Activated CD4-positive, alpha-beta T cell treated with anti-CD3 and anti-CD28 coated beads, Interleukin-2, Interleukin-6, amounts not matched to agents 100 ng/mL and 50 ng/mL, durations not matched to agents 16 hours and 8 hours (primary cell): ENCODE measurements at regions not wholly inside any gene's neighbourhood (a gene's known extent, or its start where the extent isn't known, plus 50 kb on each side); places are given as distances from the start of the nearest gene placed in this dataset.
A peak's percentile ranks its signal among the peaks of the same experiment; 100 is the strongest.

Experiments
- DNase-seq: peaks from one replicate; pipeline ENCODE4 v3.0.0-alpha.2; 2020

- DNase-seq: peak; percentile 85
Measured at GRCh38 chr20:37643400-37643799, 50.4 kb upstream of the CTNNBL1 start.

- DNase-seq: no peak
Measured at GRCh38 chr20:37642246-37642645, 51.6 kb upstream of the CTNNBL1 start.

GRCh38 chr20:37640600-37641561 is 52.9 kb upstream of the CTNNBL1 start:
- no peak for DNase-seq

- DNase-seq: no peak
Measured at GRCh38 chr20:37638527-37638926, 55.3 kb upstream of the CTNNBL1 start.

- DNase-seq: no peak
Measured at GRCh38 chr20:37636977-37637376, 56.9 kb upstream of the CTNNBL1 start.

GRCh38 chr20:37636212-37636975 is 57.4 kb upstream of the CTNNBL1 start:
- no peak for DNase-seq

GRCh38 chr20:37630993-37631392 is 62.8 kb upstream of the CTNNBL1 start:
- no peak for DNase-seq

GRCh38 chr20:37630166-37630565 is 63.7 kb upstream of the CTNNBL1 start:
- DNase-seq: no peak

GRCh38 chr20:37627767-37628130 is 66.1 kb upstream of the CTNNBL1 start:
- no peak for DNase-seq

GRCh38 chr20:37627060-37627766 is 66.6 kb upstream of the CTNNBL1 start:
- DNase-seq: peak; percentile 40

- DNase-seq: no peak
Measured at GRCh38 chr20:37624963-37625362, 68.9 kb upstream of the CTNNBL1 start.

GRCh38 chr20:37622728-37623127 is 71.1 kb upstream of the CTNNBL1 start:
- DNase-seq: no peak

- DNase-seq: no peak
Measured at GRCh38 chr20:37619496-37619895, 74.3 kb upstream of the CTNNBL1 start.

GRCh38 chr20:37616110-37616425 is 77.8 kb upstream of the CTNNBL1 start:
- no peak for DNase-seq

GRCh38 chr20:37615340-37616109 is 78.3 kb upstream of the CTNNBL1 start:
- DNase-seq: peak; percentile 81

GRCh38 chr20:37611852-37612251 is 82.0 kb upstream of the CTNNBL1 start:
- DNase-seq: no peak

GRCh38 chr20:37611346-37611745 is 82.5 kb upstream of the CTNNBL1 start:
- DNase-seq: no peak

GRCh38 chr20:37610203-37610798 is 82.6 kb upstream of the BLCAP start:
- no peak for DNase-seq

GRCh38 chr20:37602634-37603033 is 75.0 kb upstream of the BLCAP start:
- no peak for DNase-seq

- no peak for DNase-seq
Measured at GRCh38 chr20:37600486-37600885, 72.8 kb upstream of the BLCAP start.

- DNase-seq: no peak
Measured at GRCh38 chr20:37598575-37599342, 71.1 kb upstream of the BLCAP start.
